ENCODE measurements at regions not wholly inside any gene's neighbourhood (a gene's known extent, or its start where the extent isn't known, plus 50 kb on each side); places are given as distances from the start of the nearest gene placed in this dataset.
"Not testable (repeated sequence)": the region's sequence is repeated elsewhere in the genome, so short reads cannot be mapped to it uniquely, and the experiment has no call there.

- TF ChIP-seq TP53 (CRISPR knock-in tag; IDR thresholded peaks at IDR 0.05); JUNB (IDR thresholded peaks at IDR 0.05); ZNF302 (CRISPR knock-in tag; IDR thresholded peaks at IDR 0.05); CHD2 (IDR thresholded peaks at IDR 0.05; ENCODE audit: low read length, partially characterized antibody); CTCF (IDR thresholded peaks at IDR 0.05); EP300 (IDR thresholded peaks at IDR 0.05); HDAC2 (IDR thresholded peaks at IDR 0.05); MYC (IDR thresholded peaks at IDR 0.05; ENCODE audit: borderline replicate concordance, low read length); ESRRA (IDR thresholded peaks at IDR 0.05; ENCODE audit: borderline replicate concordance, low read length); POLR2A (IDR thresholded peaks at IDR 0.05; ENCODE audit: low read length); REST (IDR thresholded peaks at IDR 0.05); FOXS1 (CRISPR knock-in tag; IDR thresholded peaks at IDR 0.05); CEBPB (IDR thresholded peaks at IDR 0.05); RCOR1 (IDR thresholded peaks at IDR 0.05; ENCODE audit: low read depth, low read length): not testable (repeated sequence)
Observed at GRCh38 chr9:83113445-83113844, 50.5 kb upstream of the RASEF start.
